Chondrocyte (in vitro differentiated cells): ENCODE measurements at regions not wholly inside any gene's neighbourhood (a gene's known extent, or its start where the extent isn't known, plus 50 kb on each side); places are given as distances from the start of the nearest gene placed in this dataset.

ENCODE experiments used
- DNase-seq: peaks from one replicate; pipeline ENCODE4 v3.0.0; 2021; ENCODE audit warnings: mixed read lengths, low spot score
- H3K27ac Mint-ChIP-seq: one replicate; pipeline ENCODE4 v1.8.0; 2021; ENCODE audit warnings: mild to moderate bottlenecking, moderate library complexity, mixed read lengths; ENCODE audit not compliant: unreplicated experiment
- H3K27me3 Mint-ChIP-seq: 2 replicates; pipeline ENCODE4 v1.8.0; 2021; ENCODE audit warnings: low read depth, mixed read lengths
- H3K36me3 Mint-ChIP-seq: 2 replicates; pipeline ENCODE4 v1.8.0; 2021; ENCODE audit warnings: low read depth, mixed read lengths
- H3K4me1 Mint-ChIP-seq: 2 replicates; pipeline ENCODE4 v1.8.0; 2021; ENCODE audit warnings: low read depth, mild to moderate bottlenecking, mixed read lengths
- H3K4me3 Mint-ChIP-seq: one replicate; pipeline ENCODE4 v1.8.0; 2021; ENCODE audit warnings: mild to moderate bottlenecking, moderate library complexity, mixed read lengths; ENCODE audit not compliant: unreplicated experiment
- H3K9me3 Mint-ChIP-seq: 2 replicates; pipeline ENCODE4 v1.8.0; 2021; ENCODE audit warnings: low read depth, mixed read lengths
- CTCF ChIP-seq: fragments of 200-600 bp; sonication (generic); IDR thresholded peaks from 2 replicates; pipeline ENCODE4 v1.5.0; 2021; ENCODE audit warnings: antibody characterized with exemption, mild to moderate bottlenecking, moderate library complexity

- H3K4me3 Mint-ChIP-seq: no peak overlapping the region
- TF ChIP-seq CTCF: no peak
- H3K27ac Mint-ChIP-seq: no peak overlapping the region
- peaks cover 6% of the 10 kb centered on the region for H3K36me3 Mint-ChIP-seq
- peaks cover 12% of the 10 kb centered on the region for H3K9me3 Mint-ChIP-seq
- DNase-seq: no peak
- H3K4me1 Mint-ChIP-seq: peaks cover 34% of the 10 kb centered on the region
- H3K27me3 Mint-ChIP-seq: no peaks in the 10 kb centered on the region
Measured at GRCh38 chr4:123579961-123580360, 183.4 kb downstream of the SPRY1 start.

GRCh38 chr4:123580981-123581664 is 184.5 kb downstream of the SPRY1 start:
- no peaks in the 10 kb centered on the region for H3K27me3 Mint-ChIP-seq
- no peak overlapping the region for H3K4me3 Mint-ChIP-seq
- H3K9me3 Mint-ChIP-seq: peaks cover 12% of the 10 kb centered on the region
- DNase-seq: no peak
- no peak for TF ChIP-seq CTCF
- peaks cover 6% of the 10 kb centered on the region for H3K36me3 Mint-ChIP-seq
- peaks cover 34% of the 10 kb centered on the region for H3K4me1 Mint-ChIP-seq
- no peak overlapping the region for H3K27ac Mint-ChIP-seq

- no peak for DNase-seq
Measured at GRCh38 chr4:123581802-123582201, 185.2 kb downstream of the SPRY1 start.

GRCh38 chr4:123583043-123583442 is 186.4 kb downstream of the SPRY1 start:
- Mint-ChIP-seq H3K9me3 (peaks cover 12% of the 10 kb centered on the region), H3K27me3 (no peaks in the 10 kb centered on the region), H3K36me3 (peaks cover 6% of the 10 kb centered on the region), H3K4me3 (no peak overlapping the region), H3K4me1 (peaks cover 44% of the 10 kb centered on the region), H3K27ac (no peak overlapping the region)
- TF ChIP-seq CTCF: no peak
- no peak for DNase-seq

More at GRCh38 chr4:123581802-123582201, 185.2 kb downstream of the SPRY1 start:
- TF ChIP-seq CTCF: no peak
- no peak overlapping the region for H3K4me3 Mint-ChIP-seq
- H3K9me3 Mint-ChIP-seq: peaks cover 12% of the 10 kb centered on the region
- H3K27ac Mint-ChIP-seq: no peak overlapping the region
- peaks cover 37% of the 10 kb centered on the region for H3K4me1 Mint-ChIP-seq
- H3K36me3 Mint-ChIP-seq: peaks cover 6% of the 10 kb centered on the region
- no peaks in the 10 kb centered on the region for H3K27me3 Mint-ChIP-seq

- no peak for TF ChIP-seq CTCF
- peaks cover 6% of the 10 kb centered on the region for H3K36me3 Mint-ChIP-seq
- peaks cover 42% of the 10 kb centered on the region for H3K4me1 Mint-ChIP-seq
- peaks cover 12% of the 10 kb centered on the region for H3K9me3 Mint-ChIP-seq
- no peaks in the 10 kb centered on the region for H3K27me3 Mint-ChIP-seq
- no peak overlapping the region for H3K27ac Mint-ChIP-seq
- H3K4me3 Mint-ChIP-seq: no peak overlapping the region
- DNase-seq: no peak
Measured at GRCh38 chr4:123585111-123585510, 188.5 kb downstream of the SPRY1 start.
